ENCODE measurements at regions not wholly inside any gene's neighbourhood (a gene's known extent, or its start where the extent isn't known, plus 50 kb on each side); places are given as distances from the start of the nearest gene placed in this dataset.

DNA sequence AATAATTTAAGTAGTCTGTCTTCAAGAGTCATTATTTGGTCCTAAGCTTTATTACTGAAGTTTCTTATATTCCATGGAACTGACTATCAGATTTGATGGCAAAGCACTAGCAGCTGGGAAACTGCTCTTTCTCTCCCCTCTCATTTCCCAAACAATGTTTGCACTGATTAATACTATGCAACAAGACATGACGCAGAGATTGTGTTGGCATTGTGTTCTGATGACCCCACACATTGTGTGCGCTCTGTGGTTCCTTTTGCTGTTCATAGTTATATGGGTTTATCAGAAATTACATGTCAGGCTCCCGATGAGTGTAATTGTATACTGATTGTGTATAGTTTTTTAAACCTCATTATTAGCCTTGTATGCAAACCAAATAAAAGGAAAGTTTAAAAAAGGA is 331.6 kb upstream of the FANCL start:
- no peak for DNase-seq
- Histone ChIP-seq H3K36me3 (no peaks in the 10 kb centered on the region), H3K27me3 (ENCODE audit: low read depth) (no peaks in the 10 kb centered on the region), H3K4me3 (no peak overlapping the region), H3K9me3 (no peaks in the 10 kb centered on the region), H3K4me1 (no peaks in the 10 kb centered on the region), H3K27ac (no peak overlapping the region)
- TF ChIP-seq, protein P1, sequence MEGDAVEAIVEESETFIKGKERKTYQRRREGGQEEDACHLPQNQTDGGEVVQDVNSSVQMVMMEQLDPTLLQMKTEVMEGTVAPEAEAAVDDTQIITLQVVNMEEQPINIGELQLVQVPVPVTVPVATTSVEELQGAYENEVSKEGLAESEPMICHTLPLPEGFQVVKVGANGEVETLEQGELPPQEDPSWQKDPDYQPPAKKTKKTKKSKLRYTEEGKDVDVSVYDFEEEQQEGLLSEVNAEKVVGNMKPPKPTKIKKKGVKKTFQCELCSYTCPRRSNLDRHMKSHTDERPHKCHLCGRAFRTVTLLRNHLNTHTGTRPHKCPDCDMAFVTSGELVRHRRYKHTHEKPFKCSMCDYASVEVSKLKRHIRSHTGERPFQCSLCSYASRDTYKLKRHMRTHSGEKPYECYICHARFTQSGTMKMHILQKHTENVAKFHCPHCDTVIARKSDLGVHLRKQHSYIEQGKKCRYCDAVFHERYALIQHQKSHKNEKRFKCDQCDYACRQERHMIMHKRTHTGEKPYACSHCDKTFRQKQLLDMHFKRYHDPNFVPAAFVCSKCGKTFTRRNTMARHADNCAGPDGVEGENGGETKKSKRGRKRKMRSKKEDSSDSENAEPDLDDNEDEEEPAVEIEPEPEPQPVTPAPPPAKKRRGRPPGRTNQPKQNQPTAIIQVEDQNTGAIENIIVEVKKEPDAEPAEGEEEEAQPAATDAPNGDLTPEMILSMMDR (IDR thresholded peaks at IDR 0.05), result no peak
- intact Hi-C loops (cut with DNase I), result no loop called here
- no peak for ATAC-seq

DNA sequence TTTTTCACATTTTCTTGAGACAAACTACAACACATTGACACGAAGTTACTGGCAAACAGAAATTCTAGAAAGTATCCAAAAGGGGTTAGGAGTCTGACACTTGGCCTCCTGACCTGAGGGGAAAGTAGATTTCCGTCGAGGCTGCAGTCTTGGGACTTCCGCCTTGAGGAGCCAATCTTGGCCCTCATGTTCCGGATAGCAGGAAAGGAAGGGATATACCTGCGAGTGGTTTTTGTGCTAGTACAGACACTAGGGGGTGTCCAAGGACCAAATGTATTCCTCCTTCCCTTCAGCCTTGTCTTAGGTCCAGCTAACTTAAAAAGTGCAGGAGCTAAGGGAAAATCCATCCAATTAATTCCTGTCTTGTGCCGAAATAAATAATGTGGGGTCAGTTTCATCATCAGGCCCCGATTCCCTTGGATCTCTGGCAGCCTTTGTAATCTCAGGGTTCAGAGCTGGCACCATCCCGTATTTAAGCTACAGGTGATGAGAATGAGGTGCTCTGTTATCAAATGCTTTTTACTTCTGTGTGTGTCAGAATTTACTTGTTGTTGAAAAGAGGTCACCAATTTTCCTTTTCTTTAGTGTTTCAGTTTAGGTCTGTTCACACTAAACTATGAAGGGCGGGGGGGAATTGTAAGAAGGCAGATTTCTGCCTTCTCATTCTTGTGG is 330.2 kb upstream of the FANCL start:
- Histone ChIP-seq H3K9me3 (no peaks in the 10 kb centered on the region), H3K27me3 (ENCODE audit: low read depth) (no peaks in the 10 kb centered on the region), H3K4me3 (no peak overlapping the region), H3K27ac (no peak overlapping the region), H3K4me1 (no peaks in the 10 kb centered on the region), H3K36me3 (no peaks in the 10 kb centered on the region)
- intact Hi-C loops (cut with DNase I), result no loop called here
- peak; percentile 82 to 96 for ATAC-seq
- DNase-seq, result no peak
- TF ChIP-seq, protein P1 (IDR thresholded peaks at IDR 0.05), result peak; percentile 58

DNA sequence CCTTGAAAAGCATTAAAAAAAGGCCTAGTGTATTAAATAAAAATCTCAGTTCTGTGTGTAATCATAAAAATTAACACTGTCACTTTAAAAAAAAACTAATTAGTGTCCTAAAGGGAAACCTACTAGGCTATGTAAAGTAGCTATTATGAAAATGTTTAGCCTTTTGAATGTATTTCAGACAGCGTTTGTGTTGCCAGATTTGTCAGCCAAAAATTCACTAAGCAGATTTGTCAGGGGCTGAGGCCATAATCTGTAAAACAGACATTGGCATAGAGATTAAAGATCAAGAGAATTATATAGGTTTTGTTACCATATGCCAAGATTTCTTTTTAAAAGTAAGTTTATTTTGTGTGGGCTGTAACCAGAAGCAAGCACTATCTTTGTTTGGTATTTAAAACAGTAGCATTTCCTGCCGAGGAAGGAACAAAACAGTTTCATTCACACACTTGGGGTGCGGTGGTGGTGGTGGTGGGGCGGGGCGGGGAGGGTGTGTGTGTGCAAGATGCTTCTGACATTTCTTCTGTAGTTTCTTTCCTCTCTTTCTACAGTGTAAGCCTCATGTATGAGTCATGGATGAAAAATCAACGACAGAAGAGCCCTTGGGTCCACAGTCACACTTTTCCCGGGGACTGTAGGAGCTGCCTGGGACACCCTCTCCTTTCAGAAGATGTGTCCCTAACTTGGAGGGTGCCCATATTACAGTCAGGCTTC is 328.5 kb upstream of the FANCL start:
- H3K36me3 ChIP-seq, result no peaks in the 10 kb centered on the region
- no peak overlapping the region for H3K4me3 ChIP-seq
- H3K9me3 ChIP-seq, result no peaks in the 10 kb centered on the region
- DNase-seq (no peak), ATAC-seq (peak in 1 of 2 donors; percentile 69)
- intact Hi-C loops (cut with DNase I), result no loop called here
- TF ChIP-seq, protein P1 (IDR thresholded peaks at IDR 0.05), result no peak
- H3K27me3 ChIP-seq (ENCODE audit: low read depth), result no peaks in the 10 kb centered on the region
- no peak overlapping the region for H3K27ac ChIP-seq
- no peaks in the 10 kb centered on the region for H3K4me1 ChIP-seq

DNA sequence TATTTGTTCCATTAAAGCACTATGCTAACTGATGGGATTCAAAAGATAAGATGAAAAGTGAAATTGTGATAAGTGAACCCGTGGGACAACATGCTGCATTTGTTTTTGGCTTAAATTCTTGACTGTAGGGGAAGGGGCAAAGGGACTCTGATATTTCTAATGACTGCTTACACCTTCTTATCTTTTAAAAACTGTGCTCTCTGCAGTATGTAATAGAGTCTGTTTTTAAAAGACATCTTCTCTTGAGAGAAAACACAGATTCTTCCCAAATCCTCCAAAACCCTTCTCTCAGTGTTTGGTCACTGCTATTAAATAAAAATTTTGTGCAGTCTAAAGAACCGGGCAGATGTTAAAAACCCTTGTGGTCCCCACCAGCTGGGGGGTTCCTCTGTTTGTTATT is 327.8 kb upstream of the FANCL start:
- H3K4me1 ChIP-seq, result no peaks in the 10 kb centered on the region
- H3K9me3 ChIP-seq, result no peaks in the 10 kb centered on the region
- H3K36me3 ChIP-seq, result no peaks in the 10 kb centered on the region
- intact Hi-C loops (cut with DNase I), result no loop called here
- no peaks in the 10 kb centered on the region for H3K27me3 ChIP-seq (ENCODE audit: low read depth)
- TF ChIP-seq, protein P1 (IDR thresholded peaks at IDR 0.05), result no peak
- H3K4me3 ChIP-seq, result no peak overlapping the region
- ATAC-seq (no peak), DNase-seq (no peak)
- H3K27ac ChIP-seq, result no peak overlapping the region

DNA sequence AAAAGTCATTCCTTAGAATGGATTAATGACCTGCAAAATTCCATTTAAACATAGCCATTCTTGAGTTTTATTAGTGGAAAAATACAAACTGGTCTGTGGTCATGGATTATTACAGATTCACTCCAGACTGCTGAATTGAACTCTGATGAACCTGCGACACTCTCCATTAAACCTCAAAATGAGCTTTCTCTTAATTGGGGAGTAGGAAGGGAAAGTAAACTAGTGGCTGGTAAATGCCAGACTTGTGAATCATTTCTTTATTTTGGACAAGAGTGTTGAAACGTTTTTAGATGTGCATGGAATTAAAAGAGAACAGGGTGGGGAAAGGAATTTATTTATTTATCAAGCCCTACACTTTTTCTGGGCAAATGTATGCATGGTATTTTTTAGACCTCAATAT is 321.2 kb upstream of the FANCL start:
- Histone ChIP-seq H3K4me3 (no peak overlapping the region), H3K27me3 (ENCODE audit: low read depth) (no peaks in the 10 kb centered on the region), H3K4me1 (no peaks in the 10 kb centered on the region), H3K27ac (no peak overlapping the region), H3K9me3 (no peaks in the 10 kb centered on the region), H3K36me3 (no peaks in the 10 kb centered on the region)
- ATAC-seq, result peak in 1 of 2 donors; percentile 29
- intact Hi-C loops (cut with DNase I), result no loop called here
- TF ChIP-seq, protein P1 (IDR thresholded peaks at IDR 0.05), result no peak
- no peak for DNase-seq
